GM21528 (cell line): ENCODE measurements at regions not wholly inside any gene's neighbourhood (a gene's known extent, or its start where the extent isn't known, plus 50 kb on each side); places are given as distances from the start of the nearest gene placed in this dataset.
"Not testable (repeated sequence)": the region's sequence is repeated elsewhere in the genome, so short reads cannot be mapped to it uniquely, and the experiment has no call there.

Experiments
- ATAC-seq: cut with Tn5 transposase; IDR thresholded peaks from one replicate; pipeline ENCODE4 v1.9.1; 2021; ENCODE audit warnings: mild to moderate bottlenecking, moderate library complexity; ENCODE audit not compliant: unreplicated experiment, low FRiP score

DNA sequence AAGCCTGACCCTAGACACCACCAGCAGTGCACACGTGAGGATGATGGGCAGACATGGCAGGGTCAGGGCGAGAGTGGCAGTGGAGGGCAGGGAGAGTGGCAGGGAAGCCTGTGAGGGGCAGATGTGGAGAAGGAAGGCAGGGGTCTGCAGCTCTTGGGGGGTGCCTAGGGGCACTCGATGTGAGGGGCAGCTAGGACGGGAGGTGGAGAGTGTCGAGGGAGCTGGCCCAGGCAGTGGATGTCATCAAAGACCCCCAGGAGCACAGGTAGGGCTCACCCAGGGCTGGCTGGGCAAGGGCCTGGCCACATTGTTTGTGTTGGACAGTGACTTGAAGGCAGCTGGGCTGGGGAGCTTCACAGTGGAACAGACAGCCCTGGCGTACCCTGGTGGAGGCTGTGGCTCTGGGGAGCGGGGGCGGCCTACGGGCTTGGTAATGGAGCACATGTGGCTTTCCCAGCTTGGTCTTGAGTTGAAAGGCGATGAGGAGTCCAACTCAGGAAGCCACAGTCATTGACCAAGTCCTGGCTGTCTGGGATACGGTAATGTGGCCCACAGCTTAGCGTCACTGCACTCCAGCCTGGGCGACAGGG lies 87.1 kb downstream of the RTP5 start:
- no peak for ATAC-seq

DNA sequence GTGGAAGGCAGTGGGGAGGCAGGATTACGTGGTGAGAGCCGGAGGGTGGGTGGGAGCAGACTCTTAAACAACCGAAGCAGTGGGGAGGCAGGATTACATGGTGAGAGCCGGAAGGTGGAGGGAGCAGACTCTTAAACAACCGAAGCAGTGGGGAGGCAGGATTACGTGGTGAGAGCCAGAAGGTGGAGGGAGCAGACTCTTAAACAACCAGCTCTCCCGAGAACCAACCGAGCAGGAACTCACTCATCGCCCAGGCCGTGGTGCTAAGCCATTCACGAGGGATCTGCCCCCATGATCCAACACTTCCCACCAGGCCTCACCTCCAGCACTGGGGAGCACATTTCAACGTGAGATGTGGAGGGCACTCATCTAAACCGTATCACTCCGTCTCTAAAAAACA lies 87.7 kb downstream of the RTP5 start:
- ATAC-seq = no peak

DNA sequence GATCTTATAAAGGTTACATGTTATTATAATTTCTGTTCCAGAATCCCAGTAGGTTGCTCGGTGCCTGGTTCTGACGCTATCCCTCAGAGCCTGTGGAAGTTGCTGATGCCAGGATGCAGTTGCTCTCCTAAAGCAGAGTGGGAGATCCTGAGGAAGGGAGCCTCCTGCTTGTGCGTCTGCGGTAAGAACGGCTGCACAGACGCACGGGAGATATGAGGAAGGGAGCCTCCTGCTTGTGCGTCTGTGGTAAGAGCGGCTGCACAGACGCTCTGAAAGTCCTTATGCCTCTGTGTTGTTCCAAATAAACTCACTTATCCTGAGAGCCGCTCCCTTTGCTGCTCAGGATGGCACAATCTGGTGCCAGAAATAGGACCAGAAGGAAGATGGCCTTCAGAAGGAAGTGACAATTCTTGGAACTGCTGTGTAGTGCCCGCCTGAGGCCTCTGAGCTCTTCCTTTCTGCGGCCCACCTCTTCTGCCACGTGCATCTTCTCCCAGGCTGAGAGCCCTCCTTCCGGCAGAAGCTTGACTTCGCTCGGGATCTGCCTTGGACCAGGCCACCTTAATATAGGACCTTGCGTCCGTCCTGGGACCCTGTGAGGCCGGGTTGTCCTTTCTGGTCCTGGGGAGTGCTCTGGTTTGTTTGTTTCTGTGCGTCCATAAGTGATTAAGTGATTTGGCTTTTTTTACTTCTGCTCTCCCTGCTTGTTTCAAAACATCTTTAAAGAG lies 89.5 kb downstream of the RTP5 start:
- ATAC-seq = no peak

DNA sequence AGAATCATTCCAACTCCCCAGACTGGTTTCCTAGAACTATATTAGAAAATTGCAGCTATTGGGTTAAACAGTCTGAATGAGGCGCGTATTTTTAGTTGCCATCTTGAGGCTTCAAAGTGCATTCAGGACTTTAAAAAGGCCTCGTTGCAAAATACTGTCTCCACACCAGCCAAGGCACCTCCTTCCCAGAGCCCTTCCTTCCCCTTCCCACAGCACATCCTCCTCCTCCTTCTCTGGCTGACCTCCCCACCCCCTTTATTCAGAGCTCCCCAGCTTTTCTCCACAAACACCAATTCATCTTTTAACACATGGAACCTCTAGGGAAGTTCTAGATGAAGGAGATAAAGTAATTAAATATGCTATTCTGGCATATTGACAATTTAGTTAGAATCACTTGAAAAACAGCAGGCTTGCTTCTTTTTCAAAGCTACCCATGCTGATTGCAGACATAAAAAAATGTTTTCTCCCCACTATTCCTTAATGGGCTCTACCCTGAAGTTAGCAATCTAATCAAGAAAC lies 90.3 kb downstream of the RTP5 start:
- no peak for ATAC-seq

DNA sequence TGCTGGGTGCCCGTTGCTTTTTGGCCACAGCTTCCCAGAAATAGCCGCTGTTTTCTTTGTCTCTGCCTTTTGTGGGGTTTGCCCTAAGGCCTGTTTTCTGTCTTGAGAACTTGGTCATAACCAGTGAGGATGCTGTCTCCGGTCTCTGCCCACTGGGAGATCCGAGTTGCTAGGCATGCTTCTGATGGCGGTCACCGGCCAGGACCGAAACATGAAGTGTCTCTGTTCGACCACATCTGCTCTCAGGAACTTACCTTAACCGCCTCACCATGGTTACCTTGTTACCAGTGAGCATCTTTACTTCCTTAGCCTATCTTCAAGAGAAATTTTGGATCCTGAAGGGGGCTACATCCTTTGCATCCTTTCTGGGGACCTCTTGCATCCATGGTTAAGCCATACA lies 91.9 kb downstream of the RTP5 start:
- ATAC-seq = no peak

DNA sequence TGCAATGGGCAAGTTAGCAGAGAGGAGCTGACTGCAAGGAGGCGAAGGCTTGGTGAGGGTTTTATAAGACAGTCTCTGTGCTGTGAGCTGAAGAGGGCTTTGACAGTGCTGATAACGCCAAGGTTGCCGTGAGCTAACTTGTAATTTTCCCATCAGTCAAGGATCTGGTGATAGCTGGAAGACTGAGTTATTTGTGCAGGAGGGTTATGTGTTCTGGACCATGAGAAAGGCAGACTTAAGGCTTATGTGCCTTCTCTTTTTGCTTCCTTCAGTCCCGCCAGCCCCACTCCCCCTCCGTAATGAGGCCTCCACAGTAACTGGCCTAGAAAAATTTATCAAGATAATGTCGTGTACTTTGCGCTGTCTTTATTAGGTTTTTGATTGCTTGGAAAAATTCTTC lies 94.6 kb downstream of the RTP5 start:
- no peak for ATAC-seq

DNA sequence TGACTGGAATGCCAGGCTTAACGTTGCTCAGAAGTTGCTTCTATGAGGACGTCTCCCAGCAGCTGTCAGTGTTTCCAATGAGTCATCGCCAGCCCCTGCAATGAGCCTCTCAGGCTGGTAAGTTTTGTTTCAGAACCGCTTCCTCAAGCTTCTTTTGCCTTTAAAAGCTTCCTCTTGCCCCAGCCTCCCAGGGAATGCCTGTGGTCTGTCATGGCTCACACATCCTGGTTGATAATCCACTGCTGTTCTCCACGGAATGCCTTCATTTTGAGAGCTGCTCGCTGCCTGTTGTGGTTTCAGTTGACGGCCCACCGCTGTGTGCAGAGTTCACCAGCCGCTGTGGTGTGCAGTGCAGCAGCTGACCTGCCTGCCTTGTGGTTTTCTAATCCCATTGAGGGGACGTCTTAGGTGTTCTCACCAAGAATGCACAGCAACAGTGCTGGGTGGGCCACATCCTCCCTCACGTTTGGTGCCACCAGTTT lies 96.4 kb downstream of the RTP5 start:
- ATAC-seq = peak; percentile 92

DNA sequence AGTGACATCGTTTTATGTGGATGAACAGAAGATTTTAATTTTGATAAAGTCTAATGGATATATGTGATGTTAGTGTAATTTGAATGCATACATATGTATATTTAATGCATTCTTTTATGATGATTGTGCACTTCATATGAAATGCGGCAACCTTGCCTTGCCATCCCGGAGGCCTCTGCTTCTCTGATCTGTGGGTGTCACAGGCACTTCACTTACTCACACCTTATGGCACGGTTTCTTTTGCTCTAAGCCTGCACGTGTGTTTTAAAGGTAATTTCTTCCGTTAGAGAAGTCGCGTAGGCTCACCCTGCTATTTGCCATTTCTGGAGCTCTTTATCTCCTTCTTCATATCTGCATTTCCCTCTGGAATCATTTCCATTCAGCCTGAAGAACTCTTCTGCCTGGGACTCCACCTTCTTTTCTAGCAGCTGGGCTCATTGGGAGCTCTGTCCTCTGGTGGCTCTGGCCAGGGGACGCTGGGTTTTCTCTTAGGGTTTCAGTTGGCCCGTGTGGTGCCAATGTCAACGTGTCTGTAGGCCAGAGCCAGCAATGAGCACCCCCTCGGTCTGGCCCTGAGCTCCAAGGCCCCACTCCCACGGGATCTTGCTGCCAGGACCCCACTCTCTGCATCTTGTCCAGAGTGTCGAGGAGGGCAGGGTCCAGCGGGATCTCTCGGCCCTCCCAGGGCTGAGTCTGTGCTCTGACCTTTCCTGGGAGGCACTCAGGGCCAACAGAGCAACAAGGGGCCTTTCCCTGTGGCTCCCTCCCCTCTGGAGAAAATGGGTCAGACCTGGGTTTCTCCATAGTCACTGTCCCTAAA lies 97.3 kb downstream of the RTP5 start:
- no peak for ATAC-seq

DNA sequence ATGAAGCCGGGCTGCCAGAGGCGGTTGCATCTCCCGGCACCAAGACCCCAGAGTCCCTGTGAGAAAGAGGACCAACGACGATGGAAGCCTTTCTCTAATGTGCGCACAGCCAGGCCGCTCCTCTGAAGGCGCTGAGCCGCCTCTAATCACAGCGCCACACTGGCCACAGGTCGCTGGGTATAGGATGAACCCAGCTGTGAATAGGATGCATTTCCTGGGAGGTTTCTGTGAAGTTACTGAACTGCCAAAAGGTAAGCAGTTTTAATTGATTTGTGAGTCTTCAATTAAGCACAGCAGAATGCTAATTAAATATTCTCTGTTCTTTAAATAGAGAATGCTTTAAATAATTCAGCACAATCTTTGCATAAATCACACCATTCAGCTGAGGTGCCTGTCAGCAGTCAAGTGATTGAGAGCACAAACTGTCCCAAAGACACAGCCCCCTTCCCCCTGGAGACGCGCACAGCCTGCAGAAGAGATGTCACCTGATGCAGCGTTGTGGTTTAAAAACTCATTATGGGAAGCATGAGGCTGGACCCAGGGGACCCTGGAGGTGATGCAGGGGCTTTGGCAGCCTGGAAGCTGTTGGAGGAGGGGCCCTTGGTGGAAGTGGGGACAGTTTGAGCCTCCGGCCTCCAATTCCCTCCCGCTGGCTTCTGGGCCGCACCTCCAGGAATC lies 98.1 kb downstream of the RTP5 start:
- no peak for ATAC-seq

DNA sequence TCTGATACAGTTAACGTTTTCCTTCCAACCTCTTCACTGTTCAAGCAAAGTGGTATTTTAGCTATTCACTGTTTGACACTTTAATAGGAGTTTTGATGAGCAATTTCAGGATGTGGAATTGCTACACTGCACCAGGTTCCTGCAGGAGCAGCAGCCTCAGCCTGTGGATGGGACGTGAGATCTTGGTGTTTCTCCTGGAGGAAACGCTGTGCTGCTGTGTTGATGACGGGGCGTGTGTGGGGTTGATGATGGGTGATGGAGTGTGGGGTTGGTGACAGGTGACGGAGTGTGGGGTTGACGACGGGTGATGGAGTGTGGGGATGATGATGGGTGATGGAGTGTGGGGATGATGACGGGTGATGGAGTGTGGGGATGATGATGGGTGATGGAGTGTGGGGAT lies 98.9 kb downstream of the RTP5 start:
- ATAC-seq = no peak

DNA sequence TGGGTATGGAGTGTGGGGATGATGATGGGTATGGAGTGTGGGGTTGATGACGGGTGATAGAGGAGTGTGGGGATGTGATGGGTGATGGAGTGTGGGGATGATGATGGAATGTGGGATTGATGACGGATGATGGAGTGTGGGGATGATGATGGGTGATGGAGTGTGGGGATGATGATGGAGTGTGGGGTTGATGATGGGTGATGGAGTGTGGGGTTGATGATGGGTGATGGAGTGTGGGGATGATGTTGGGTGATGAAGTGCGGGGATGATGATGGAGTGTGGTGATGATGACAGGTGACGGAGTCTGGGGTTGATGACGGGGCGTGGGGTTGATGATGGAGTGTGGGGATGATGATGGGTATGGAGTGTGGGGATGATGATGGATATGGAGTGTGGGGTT lies 99.7 kb downstream of the RTP5 start:
- not testable (repeated sequence) for ATAC-seq

DNA sequence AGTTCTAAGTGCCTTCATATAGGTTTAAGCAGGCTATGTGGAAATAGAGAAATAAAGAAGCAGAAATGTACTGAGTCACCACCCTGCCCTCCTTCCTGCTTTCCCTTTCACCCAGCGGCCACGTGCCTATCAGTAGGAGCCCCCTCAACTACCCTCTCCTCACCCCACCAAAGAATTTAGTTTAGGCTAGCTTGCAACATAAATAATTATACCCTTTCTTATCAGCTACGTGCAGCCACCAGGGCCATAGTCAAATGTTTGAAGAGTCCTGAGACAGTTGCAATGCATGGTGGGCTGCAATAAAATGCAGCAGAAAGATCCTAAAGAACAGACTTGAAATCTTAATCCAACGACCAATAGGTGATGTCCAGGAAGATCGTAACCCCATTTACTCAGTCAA lies 101.2 kb downstream of the RTP5 start:
- no peak for ATAC-seq

DNA sequence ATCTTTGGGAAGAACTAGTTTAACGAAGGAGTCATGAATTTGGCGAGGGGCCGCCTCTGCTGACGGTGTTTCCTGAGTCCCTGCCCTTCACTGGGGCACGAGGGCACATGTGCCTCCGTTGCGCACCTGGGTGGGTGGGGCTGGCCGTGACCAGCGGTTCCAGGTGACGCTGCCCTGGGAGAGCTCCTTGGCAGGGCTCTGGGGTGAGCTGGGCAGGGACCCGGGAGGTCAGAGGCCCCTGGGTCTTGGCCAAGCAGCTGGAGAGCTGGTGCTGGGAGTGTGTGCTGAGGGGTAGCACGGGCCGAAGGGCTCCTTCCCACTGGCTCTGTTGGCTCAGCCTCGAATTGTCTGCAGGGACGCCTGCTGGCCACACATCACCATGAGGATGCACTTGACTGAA lies 104.6 kb downstream of the RTP5 start:
- ATAC-seq = no peak

DNA sequence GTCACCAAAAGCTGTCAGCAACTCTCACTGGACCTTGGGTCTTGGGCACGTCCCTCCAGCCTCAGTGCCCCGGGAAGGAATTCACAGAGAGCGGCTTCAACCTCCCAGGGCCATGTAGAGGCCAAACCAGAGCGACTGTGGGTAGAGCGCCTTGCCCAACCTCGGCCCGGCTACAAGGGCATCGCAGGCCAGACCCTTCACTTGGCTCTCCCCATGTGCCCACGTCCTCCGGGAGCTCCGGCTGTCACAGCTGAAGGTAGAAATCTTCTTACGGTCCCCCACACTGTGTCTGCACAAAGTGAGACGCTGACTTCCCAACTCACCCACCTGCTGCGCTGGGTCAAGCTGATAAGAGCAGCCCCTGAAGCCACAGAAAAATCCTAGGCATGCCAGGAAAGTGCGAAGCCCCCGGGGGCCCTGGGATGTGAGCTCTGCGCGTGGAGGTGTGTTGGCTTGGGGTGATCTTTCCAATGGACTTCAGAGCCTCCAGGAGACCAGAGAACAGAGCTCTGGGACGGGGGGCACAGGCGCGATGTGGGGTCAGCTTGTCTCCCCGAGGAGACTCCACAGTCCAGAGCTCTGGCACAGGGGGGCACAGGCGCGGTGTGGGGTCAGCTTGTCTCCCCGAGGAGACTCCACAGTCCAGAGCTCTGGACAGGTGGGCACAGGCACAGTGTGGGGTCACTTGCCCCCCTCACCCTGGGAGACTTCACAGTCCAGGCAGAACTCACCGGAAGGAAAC lies 105.5 kb downstream of the RTP5 start:
- ATAC-seq = no peak

DNA sequence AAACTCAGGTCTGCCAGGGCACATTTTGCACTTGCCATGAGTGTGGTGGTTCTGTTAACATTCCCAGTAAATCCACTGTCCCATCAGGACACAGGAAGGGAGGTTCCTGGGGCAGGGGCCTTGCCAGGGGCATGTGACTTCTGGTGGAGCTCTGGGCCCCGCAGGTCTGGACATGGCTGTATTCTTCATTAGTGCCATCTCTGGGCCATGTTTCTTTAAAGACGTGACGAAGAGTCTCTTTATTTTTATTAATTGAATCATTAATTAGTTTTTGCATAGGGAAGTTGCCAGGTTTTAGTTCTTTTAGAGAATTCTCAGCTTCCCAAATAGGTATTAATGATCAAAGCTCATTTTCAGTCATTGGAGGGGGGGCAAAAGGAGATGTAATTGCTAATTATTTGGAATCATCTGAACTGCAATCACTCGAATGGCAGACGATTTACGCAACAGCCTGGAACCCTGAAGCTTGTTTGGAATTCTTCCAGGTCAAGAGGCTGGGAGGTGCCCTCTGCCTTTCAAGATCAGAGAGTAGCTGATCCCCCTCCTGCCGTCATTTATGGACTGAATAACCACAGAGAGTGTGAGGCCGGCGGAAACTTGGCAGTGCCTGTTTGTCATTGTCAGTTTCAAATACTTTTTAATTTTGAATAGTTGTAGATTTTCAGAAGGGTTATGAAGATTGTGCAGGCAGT lies 106.2 kb downstream of the RTP5 start:
- ATAC-seq = no peak

DNA sequence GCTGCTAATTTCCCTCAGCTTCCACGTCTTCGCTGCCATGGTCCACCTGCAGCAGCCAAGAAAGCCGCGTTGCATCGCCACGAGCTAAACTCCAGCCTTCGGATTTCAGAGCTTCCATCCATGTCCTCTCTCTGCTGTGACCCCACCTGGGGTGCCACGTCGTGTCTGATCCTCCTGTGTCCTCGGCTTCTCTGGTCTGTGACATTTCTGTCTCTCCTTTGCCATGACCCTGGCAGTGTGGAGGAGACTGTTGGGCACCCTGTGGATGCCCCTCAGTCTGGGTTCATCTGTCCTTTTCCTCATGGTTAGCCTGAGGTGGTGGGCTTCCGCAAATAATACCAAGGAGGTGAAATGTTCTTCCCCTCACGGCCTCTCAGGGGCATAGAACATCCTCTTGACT lies 106.8 kb downstream of the RTP5 start:
- ATAC-seq = no peak

DNA sequence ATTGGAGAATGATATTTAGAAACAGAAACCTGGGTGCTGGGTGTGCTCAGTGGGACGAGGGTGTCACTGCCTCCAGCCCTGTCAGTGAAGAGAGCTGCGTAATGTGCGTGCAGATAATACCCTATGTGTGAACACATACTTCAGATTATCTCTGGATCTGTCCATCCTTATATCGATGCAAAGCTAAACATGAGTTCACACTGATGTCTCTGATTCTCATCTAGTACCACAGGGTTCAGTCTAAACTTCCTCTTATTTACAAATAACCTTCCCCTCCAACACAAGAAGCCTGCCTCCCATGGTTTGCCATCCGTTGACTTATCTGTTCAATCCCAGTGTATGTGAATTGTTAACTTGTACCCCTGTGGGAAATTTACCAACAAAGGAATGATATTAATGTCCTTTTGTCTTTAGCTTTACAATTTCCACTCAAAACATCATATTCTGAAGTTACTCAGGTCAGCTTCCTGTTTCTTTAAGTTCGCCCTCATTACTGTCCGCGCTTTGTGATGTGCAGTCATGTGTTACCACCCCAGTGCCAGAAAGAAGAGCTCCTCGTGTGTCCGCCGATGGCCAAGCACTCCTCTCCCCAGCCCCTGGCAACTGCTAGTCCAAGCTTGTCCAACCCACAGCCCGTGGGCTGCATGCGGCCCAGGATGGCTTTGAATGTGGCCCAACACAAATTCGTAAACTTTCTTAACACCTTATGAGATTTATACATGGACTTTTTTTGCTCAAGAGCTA lies 108.2 kb downstream of the RTP5 start:
- ATAC-seq = no peak

DNA sequence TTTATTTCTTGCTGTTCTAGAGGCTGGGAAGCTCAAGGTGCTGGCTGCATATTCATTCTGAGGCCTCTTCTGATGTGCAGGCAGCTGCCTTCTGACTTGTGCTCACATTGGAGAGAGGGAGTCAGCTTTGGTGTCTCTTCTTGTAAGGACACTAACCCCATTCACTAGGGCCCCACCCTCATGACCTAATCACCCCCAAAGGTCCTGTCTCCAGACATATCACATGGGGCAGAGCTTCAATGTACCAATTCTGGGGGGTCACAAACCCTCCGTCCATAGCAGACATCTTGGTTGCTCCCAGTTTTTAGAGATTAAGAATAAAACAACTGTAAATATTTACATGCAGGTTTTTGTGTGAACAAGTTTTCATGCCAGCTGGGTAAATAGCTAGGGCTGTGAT lies 109.1 kb downstream of the RTP5 start:
- no peak for ATAC-seq

DNA sequence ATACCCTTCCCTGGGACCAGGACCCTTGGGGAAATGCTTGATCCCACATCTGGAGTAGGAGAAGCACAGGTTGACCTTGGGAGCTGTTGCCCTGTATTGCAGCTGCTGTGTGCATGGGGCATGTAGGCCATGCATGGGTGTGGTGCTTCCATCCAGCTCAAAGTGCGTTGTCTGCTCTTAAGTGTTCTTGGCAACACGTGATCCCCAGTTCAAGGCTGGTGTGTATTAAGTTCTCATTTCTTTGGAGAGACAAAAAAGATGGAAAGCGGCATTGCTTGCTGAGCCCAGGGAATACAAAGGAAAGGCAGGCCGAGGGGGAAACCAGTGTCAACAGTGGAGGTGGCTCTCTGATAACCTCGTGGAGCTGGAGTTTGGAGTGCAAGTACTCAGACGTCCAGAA lies 110.7 kb downstream of the RTP5 start:
- no peak for ATAC-seq
